SH-SY5Y (cell line): ENCODE measurements at regions not wholly inside any gene's neighbourhood (a gene's known extent, or its start where the extent isn't known, plus 50 kb on each side); places are given as distances from the start of the nearest gene placed in this dataset.

Experiments
- GATA2 ChIP-seq: IDR thresholded peaks from 2 replicates; pipeline ENCODE4 v1.6.1; 2011; ENCODE audit warnings: mild to moderate bottlenecking, low read depth, low read length
- GATA3 ChIP-seq: IDR thresholded peaks from 2 replicates; pipeline ENCODE4 v1.6.1; 2011; ENCODE audit warnings: low read depth, mild to moderate bottlenecking, low read length, moderate library complexity

DNA sequence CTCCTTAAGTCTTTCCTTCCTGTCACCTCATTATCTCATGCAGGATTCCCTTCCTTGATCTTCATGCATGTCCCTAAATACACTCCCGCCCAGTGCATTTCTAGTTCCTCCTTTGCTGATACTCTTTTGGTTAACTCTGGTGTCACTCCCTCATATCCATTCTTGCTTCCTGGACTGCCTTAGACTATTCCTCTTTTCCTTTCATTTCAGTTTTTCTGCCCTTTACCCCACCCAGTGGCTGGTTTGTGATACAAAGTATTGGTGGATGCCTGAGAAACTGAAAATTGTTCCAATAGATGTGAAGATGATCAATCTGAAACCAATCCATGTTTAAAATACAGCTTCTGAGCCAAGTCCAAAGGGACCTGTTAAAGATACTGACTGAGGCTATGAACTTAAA is 553.8 kb upstream of the CAMK1G start:
- no peak for TF ChIP-seq GATA3
- TF ChIP-seq GATA2 = no peak
